ENCODE measurements at regions not wholly inside any gene's neighbourhood (a gene's known extent, or its start where the extent isn't known, plus 50 kb on each side); places are given as distances from the start of the nearest gene placed in this dataset.

DNA sequence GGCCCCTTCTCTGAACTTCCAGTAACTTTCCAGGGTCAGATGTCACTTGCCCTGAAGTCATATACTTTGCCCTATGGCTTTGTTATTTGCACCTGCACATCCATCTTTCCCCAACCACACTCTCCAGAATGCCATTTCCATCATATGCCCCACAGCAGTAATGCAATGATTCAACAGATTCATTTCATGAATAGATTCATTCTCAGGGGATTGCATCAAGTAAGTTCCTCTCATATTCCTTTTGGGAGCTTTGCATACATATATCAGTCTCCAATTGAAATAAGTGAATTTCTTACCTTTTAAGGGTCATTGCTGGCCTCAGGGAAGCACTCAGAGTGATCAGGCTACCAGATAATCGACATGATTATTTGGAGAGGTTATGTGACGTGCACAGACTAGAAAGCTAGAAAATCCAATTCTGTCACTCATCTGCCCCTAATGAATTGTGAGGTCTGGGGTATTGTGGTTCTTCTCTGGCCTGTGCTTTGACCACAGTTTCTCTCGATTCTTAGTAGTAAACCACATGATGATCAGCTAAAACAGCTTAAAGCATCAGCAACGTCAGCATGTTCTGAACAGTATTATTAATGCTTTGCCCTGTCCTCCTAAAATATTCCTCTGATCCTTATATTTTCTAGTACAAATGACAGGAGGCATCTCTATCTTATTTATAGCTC is 179.9 kb downstream of the ATPSCKMT start (continued):
- no peak for TF ChIP-seq KLF16 (tag by site-specific recombination; IDR thresholded peaks at IDR 0.05)

DNA sequence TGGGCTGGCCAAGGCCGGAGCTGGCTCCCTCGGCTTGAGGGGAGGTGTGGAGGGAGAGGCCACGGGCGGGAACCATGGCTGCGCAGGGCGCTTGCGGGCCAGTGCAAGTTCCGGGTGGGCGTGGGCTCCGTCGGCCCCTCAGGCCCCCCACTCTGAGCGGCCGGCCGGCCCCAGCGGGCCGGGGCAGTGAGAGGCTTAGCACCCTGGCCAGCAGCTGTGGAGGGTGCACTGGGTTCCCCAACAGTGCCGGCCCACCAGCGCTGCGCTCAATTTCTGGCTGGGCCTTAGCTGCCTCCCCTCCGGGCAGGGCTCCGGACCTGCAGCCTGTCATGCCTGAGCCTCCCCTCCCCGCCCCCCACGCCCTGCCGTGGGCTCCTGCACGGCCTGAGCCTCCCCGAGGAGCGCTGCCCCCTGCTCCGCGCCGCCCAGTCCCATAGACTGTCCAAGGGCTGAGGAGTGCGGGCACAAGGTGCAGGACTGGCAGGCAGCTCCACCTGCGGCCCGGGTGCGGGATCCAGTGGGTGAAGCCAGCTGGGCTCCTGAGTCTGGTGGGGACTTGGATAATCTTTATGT is 184.2 kb downstream of the ATPSCKMT start:
- H3K9me3 ChIP-seq (ENCODE audit: control insufficient read depth, insufficient read depth, low read depth, low read length) = no peaks in the 10 kb centered on the region
- no peak for TF ChIP-seq ZXDB (tag by site-specific recombination; IDR thresholded peaks at IDR 0.05)
- no peak for TF ChIP-seq RBAK (tag by site-specific recombination; IDR thresholded peaks at IDR 0.05)
- TF ChIP-seq KLF9 (tag by site-specific recombination; IDR thresholded peaks at IDR 0.05; ENCODE audit: low read depth) = no peak
- TF ChIP-seq ZIC2 (tag by site-specific recombination; IDR thresholded peaks at IDR 0.05) = no peak
- TF ChIP-seq ZNF112 (tag by site-specific recombination; IDR thresholded peaks at IDR 0.05) = no peak
- TF ChIP-seq ZBTB7A (tag by site-specific recombination; IDR thresholded peaks at IDR 0.05; ENCODE audit: low read depth) = no peak
- TF ChIP-seq, protein P1, sequence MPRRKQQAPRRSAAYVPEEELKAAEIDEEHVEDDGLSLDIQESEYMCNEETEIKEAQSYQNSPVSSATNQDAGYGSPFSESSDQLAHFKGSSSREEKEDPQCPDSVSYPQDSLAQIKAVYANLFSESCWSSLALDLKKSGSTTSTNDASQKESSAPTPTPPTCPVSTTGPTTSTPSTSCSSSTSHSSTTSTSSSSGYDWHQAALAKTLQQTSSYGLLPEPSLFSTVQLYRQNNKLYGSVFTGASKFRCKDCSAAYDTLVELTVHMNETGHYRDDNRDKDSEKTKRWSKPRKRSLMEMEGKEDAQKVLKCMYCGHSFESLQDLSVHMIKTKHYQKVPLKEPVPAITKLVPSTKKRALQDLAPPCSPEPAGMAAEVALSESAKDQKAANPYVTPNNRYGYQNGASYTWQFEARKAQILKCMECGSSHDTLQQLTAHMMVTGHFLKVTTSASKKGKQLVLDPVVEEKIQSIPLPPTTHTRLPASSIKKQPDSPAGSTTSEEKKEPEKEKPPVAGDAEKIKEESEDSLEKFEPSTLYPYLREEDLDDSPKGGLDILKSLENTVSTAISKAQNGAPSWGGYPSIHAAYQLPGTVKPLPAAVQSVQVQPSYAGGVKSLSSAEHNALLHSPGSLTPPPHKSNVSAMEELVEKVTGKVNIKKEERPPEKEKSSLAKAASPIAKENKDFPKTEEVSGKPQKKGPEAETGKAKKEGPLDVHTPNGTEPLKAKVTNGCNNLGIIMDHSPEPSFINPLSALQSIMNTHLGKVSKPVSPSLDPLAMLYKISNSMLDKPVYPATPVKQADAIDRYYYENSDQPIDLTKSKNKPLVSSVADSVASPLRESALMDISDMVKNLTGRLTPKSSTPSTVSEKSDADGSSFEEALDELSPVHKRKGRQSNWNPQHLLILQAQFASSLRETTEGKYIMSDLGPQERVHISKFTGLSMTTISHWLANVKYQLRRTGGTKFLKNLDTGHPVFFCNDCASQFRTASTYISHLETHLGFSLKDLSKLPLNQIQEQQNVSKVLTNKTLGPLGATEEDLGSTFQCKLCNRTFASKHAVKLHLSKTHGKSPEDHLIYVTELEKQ (tag by site-specific recombination; IDR thresholded peaks at IDR 0.05; ENCODE audit: borderline replicate concordance) = no peak
- no peak for TF ChIP-seq ZNF501 (tag by site-specific recombination; IDR thresholded peaks at IDR 0.05)
- no peak for TF ChIP-seq ZNF747 (tag by site-specific recombination; IDR thresholded peaks at IDR 0.05)
- TF ChIP-seq ZFP41 (tag by site-specific recombination; IDR thresholded peaks at IDR 0.05; ENCODE audit: borderline replicate concordance) = no peak
- TF ChIP-seq ZNF175 (tag by site-specific recombination; IDR thresholded peaks at IDR 0.05) = no peak
- no peak overlapping the region for H3K27ac ChIP-seq (ENCODE audit: extremely low read depth, low read depth, low read length)
- ChIA-PET CTCF (no interaction called here), POLR2A (no interaction called here)
- no peaks in the 10 kb centered on the region; a peak in 1 of 3 replicates for H3K36me3 ChIP-seq (ENCODE audit: control insufficient read depth in 2 of 2, insufficient read depth in 1 of 2, low read length in 2 of 2)
- no peaks in the 10 kb centered on the region for H3K4me1 ChIP-seq (ENCODE audit: control insufficient read depth, insufficient read depth, low read length)
- H3K4me3 ChIP-seq (ENCODE audit: low read depth, low read length) = no peak overlapping the region

DNA sequence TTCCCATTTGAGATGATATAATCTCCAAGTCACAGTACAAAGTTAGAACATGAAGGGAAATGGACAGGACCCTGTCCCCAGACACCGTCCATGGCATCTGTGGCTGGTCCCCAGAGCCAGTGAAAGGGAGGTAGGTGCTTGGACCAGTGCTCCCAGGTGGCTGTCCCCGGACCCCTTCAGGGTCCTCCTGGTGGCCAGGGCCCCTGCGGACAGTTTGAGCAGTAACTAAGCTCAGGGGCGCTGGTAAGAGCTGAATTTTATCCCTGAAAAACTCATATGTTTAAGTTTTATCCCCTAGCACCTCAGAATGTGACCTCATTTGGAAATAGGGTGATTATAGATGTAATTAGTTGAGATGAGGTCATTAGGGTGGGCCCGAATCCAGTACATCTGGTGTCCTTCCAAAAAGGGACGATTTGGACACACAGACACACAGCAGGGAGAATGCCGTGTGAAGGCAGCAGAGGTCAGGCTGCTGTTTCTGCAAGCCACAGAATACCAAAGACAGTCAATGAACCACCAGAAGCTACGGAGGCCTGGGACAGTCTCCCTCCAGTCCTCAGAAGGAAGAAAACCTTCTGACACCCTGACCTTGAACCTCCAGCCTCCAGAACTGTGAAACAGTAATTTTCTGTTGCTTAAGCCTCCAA is 185.0 kb downstream of the ATPSCKMT start:
- Histone ChIP-seq H3K36me3 (ENCODE audit: control insufficient read depth in 2 of 2, insufficient read depth in 1 of 2, low read length in 2 of 2) (no peaks in the 10 kb centered on the region; a peak in 1 of 3 replicates), H3K9me3 (ENCODE audit: control insufficient read depth, insufficient read depth, low read depth, low read length) (no peaks in the 10 kb centered on the region), H3K27ac (ENCODE audit: extremely low read depth, low read depth, low read length) (no peak overlapping the region), H3K4me3 (ENCODE audit: low read depth, low read length) (no peak overlapping the region), H3K4me1 (ENCODE audit: control insufficient read depth, insufficient read depth, low read length) (no peaks in the 10 kb centered on the region)
- POLR2A ChIA-PET = no interaction called here
- CTCF ChIA-PET = no interaction called here
- TF ChIP-seq, protein P2, sequence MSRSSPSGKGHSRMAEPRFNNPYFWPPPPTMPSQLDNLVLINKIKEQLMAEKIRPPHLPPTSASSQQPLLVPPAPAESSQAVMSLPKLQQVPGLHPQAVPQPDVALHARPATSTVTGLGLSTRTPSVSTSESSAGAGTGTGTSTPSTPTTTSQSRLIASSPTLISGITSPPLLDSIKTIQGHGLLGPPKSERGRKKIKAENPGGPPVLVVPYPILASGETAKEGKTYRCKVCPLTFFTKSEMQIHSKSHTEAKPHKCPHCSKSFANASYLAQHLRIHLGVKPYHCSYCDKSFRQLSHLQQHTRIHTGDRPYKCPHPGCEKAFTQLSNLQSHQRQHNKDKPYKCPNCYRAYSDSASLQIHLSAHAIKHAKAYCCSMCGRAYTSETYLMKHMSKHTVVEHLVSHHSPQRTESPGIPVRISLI (tag by site-specific recombination; IDR thresholded peaks at IDR 0.05) = no peak

DNA sequence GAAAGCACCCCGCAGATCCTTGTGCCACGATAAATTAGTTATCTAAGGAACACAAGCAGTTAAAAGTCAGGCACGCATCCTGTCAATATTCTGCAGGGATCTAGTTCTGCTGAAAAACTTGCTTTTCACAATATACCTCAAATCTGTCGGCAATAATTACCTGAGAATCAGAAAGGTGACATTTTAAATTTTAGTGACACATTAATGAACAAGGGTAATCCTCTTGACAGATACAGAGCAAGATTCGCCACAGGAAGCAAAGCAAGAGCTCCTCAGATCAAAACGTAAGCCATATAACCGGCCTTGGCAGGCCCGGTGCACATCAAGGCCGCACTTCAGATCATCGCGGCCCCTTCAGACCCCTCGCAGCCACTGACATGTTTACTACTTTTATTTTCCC is 185.7 kb downstream of the ATPSCKMT start:
- H3K36me3 ChIP-seq (ENCODE audit: control insufficient read depth in 2 of 2, insufficient read depth in 1 of 2, low read length in 2 of 2) = no peaks in the 10 kb centered on the region; a peak in 1 of 3 replicates
- no peak overlapping the region for H3K27ac ChIP-seq (ENCODE audit: extremely low read depth, low read depth, low read length)
- no peaks in the 10 kb centered on the region for H3K9me3 ChIP-seq (ENCODE audit: control insufficient read depth, insufficient read depth, low read depth, low read length)
- no peak overlapping the region for H3K4me3 ChIP-seq (ENCODE audit: low read depth, low read length)
- no peaks in the 10 kb centered on the region for H3K4me1 ChIP-seq (ENCODE audit: control insufficient read depth, insufficient read depth, low read length)
- ChIA-PET CTCF (interaction anchor here (0.6 kb wide), 1 partner anchor 47 kb away, joined by 3 read pairs; no protein-coding TSS in a partner anchor), POLR2A (no interaction called here)
- TF ChIP-seq ZNF473 (tag by site-specific recombination; IDR thresholded peaks at IDR 0.05) = no peak
- TF ChIP-seq, protein P3, sequence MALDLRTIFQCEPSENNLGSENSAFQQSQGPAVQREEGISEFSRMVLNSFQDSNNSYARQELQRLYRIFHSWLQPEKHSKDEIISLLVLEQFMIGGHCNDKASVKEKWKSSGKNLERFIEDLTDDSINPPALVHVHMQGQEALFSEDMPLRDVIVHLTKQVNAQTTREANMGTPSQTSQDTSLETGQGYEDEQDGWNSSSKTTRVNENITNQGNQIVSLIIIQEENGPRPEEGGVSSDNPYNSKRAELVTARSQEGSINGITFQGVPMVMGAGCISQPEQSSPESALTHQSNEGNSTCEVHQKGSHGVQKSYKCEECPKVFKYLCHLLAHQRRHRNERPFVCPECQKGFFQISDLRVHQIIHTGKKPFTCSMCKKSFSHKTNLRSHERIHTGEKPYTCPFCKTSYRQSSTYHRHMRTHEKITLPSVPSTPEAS (tag by site-specific recombination; IDR thresholded peaks at IDR 0.05) = no peak
- TF ChIP-seq, protein P4, sequence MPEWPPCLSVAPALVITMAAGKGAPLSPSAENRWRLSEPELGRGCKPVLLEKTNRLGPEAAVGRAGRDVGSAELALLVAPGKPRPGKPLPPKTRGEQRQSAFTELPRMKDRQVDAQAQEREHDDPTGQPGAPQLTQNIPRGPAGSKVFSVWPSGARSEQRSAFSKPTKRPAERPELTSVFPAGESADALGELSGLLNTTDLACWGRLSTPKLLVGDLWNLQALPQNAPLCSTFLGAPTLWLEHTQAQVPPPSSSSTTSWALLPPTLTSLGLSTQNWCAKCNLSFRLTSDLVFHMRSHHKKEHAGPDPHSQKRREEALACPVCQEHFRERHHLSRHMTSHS (tag by site-specific recombination; IDR thresholded peaks at IDR 0.05) = no peak
- TF ChIP-seq ZNF785 (tag by site-specific recombination; IDR thresholded peaks at IDR 0.05) = no peak
- TF ChIP-seq ZNF248 (tag by site-specific recombination; IDR thresholded peaks at IDR 0.05) = no peak
- TF ChIP-seq GLI2 (tag by site-specific recombination; IDR thresholded peaks at IDR 0.05; ENCODE audit: borderline replicate concordance, low read depth) = no peak
- TF ChIP-seq, protein P5, sequence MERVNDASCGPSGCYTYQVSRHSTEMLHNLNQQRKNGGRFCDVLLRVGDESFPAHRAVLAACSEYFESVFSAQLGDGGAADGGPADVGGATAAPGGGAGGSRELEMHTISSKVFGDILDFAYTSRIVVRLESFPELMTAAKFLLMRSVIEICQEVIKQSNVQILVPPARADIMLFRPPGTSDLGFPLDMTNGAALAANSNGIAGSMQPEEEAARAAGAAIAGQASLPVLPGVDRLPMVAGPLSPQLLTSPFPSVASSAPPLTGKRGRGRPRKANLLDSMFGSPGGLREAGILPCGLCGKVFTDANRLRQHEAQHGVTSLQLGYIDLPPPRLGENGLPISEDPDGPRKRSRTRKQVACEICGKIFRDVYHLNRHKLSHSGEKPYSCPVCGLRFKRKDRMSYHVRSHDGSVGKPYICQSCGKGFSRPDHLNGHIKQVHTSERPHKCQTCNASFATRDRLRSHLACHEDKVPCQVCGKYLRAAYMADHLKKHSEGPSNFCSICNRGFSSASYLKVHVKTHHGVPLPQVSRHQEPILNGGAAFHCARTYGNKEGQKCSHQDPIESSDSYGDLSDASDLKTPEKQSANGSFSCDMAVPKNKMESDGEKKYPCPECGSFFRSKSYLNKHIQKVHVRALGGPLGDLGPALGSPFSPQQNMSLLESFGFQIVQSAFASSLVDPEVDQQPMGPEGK (tag by site-specific recombination; IDR thresholded peaks at IDR 0.05) = no peak

All from HEK293 (cell line).